Peyer's patch (tissue), 4 donors: ENCODE measurements at regions not wholly inside any gene's neighbourhood (a gene's known extent, or its start where the extent isn't known, plus 50 kb on each side); places are given as distances from the start of the nearest gene placed in this dataset.

Experiments
- POLR2A ChIP-seq, 2 donors: fragments of 450-650 bp; IDR thresholded peaks; one replicate each; pipeline ENCODE4 v1.5.1; 2017; ENCODE audit warnings: antibody characterized with exemption in 2 of 2, mild to moderate bottlenecking in 2 of 2, moderate library complexity in 2 of 2
- TF ChIP-seq, protein P1 (sequence below), 6 experiments: fragments of 450-650 bp in 4 of 6; fragments of 200-600 bp in 2 of 6; sonication (generic) in 1 of 6; IDR thresholded peaks; one replicate each; pipeline ENCODE4 v1.5.1; 2017 to 2019; ENCODE audit warnings: antibody characterized with exemption in 6 of 6, mild to moderate bottlenecking in 3 of 6, moderate library complexity in 1 of 6

DNA sequence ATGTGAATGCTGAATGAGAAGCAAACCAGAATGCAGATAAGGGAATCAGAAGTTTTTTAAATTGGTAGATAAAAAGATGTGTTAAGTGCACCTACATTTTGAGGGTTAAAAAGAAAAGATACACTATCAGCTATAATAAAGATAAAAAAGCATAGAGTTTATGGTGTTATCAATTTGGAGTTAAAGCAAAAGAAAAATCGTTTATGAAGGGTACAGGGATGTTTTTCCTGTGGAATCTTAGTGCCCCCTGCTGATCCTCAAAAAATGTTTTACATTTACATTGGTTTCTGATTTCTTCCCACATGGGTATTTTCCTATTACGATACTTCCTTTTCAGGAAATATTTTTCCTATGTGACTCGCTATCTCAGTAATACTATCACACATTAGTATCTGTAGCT is 293.5 kb downstream of the MRPL39 start:
- TF ChIP-seq, protein P1, sequence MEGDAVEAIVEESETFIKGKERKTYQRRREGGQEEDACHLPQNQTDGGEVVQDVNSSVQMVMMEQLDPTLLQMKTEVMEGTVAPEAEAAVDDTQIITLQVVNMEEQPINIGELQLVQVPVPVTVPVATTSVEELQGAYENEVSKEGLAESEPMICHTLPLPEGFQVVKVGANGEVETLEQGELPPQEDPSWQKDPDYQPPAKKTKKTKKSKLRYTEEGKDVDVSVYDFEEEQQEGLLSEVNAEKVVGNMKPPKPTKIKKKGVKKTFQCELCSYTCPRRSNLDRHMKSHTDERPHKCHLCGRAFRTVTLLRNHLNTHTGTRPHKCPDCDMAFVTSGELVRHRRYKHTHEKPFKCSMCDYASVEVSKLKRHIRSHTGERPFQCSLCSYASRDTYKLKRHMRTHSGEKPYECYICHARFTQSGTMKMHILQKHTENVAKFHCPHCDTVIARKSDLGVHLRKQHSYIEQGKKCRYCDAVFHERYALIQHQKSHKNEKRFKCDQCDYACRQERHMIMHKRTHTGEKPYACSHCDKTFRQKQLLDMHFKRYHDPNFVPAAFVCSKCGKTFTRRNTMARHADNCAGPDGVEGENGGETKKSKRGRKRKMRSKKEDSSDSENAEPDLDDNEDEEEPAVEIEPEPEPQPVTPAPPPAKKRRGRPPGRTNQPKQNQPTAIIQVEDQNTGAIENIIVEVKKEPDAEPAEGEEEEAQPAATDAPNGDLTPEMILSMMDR (IDR thresholded peaks at IDR 0.05): peak in 1 of 6 experiments; percentile 35
- no peak for TF ChIP-seq POLR2A (IDR thresholded peaks at IDR 0.05)
